GM18508 (cell line): ENCODE measurements at regions not wholly inside any gene's neighbourhood (a gene's known extent, or its start where the extent isn't known, plus 50 kb on each side); places are given as distances from the start of the nearest gene placed in this dataset.

Experiments
- ATAC-seq: cut with Tn5 transposase; IDR thresholded peaks from one replicate; pipeline ENCODE4 v1.9.1; 2021; ENCODE audit warnings: moderate number of reproducible peaks; ENCODE audit not compliant: insufficient read depth, unreplicated experiment

- no peak for ATAC-seq
These were observed 153.5 kb upstream of the USP15 start for GRCh38 chr12:62106547-62107185.

- no peak for ATAC-seq
These were observed 146.7 kb upstream of the USP15 start for GRCh38 chr12:62113366-62114011.

- no peak for ATAC-seq
These were observed 143.2 kb upstream of the USP15 start for GRCh38 chr12:62116986-62117385.

GRCh38 chr12:62123721-62124203, 136.4 kb upstream of the USP15 start:
- ATAC-seq: peak; percentile 85

- no peak for ATAC-seq
These were observed 132.7 kb upstream of the USP15 start for GRCh38 chr12:62127516-62127915.

- no peak for ATAC-seq
These were observed 131.8 kb upstream of the USP15 start for GRCh38 chr12:62128175-62128975.

GRCh38 chr12:62129291-62129690, 130.9 kb upstream of the USP15 start:
- no peak for ATAC-seq

GRCh38 chr12:62130402-62130801, 129.8 kb upstream of the USP15 start:
- no peak for ATAC-seq

- no peak for ATAC-seq
These were observed 129.2 kb upstream of the USP15 start for GRCh38 chr12:62130834-62131552.

- ATAC-seq: no peak
These were observed 126.8 kb upstream of the USP15 start for GRCh38 chr12:62133440-62133839.

GRCh38 chr12:62135553-62136200, 124.5 kb upstream of the USP15 start:
- no peak for ATAC-seq

- ATAC-seq: no peak
These were observed 123.7 kb upstream of the USP15 start for GRCh38 chr12:62136496-62136895.

GRCh38 chr12:62138527-62138926, 121.7 kb upstream of the USP15 start:
- no peak for ATAC-seq

GRCh38 chr12:62146318-62146717, 113.9 kb upstream of the USP15 start:
- ATAC-seq: no peak

GRCh38 chr12:62158013-62158412, 102.2 kb upstream of the USP15 start:
- ATAC-seq: no peak

- no peak for ATAC-seq
These were observed 101.5 kb upstream of the USP15 start for GRCh38 chr12:62158461-62159360.

GRCh38 chr12:62162214-62162613, 98.0 kb upstream of the USP15 start:
- no peak for ATAC-seq

GRCh38 chr12:62163368-62163767, 96.8 kb upstream of the USP15 start:
- no peak for ATAC-seq

- no peak for ATAC-seq
These were observed 96.2 kb upstream of the USP15 start for GRCh38 chr12:62164036-62164435.
